ENCODE measurements at regions not wholly inside any gene's neighbourhood (a gene's known extent, or its start where the extent isn't known, plus 50 kb on each side); places are given as distances from the start of the nearest gene placed in this dataset.
A peak's percentile ranks its signal among the peaks of the same experiment; 100 is the strongest.

GRCh38 chr4:85142451-85142850 is 176.0 kb upstream of the WDFY3 start:
- TF ChIP-seq CTCF (conservative IDR thresholded peaks at IDR 0.05; ENCODE audit: low read depth, low read length), result no peak
- no peak overlapping the region for H3K4me3 ChIP-seq (ENCODE audit: low read length)
- no peak for DNase-seq (ENCODE audit: low read depth)

GRCh38 chr4:85147481-85148076 is 181.1 kb upstream of the WDFY3 start:
- TF ChIP-seq CTCF (conservative IDR thresholded peaks at IDR 0.05; ENCODE audit: low read depth, low read length), result peak; percentile 57
- no peak overlapping the region for H3K4me3 ChIP-seq (ENCODE audit: low read length)
- no peak for DNase-seq (ENCODE audit: low read depth)

- DNase-seq (ENCODE audit: low read depth), result no peak
- no peak overlapping the region for H3K4me3 ChIP-seq (ENCODE audit: low read length)
- no peak for TF ChIP-seq CTCF (conservative IDR thresholded peaks at IDR 0.05; ENCODE audit: low read depth, low read length)
These were observed 183.2 kb upstream of the WDFY3 start for GRCh38 chr4:85149676-85150075.

- H3K4me3 ChIP-seq (ENCODE audit: low read length), result no peak overlapping the region
- TF ChIP-seq CTCF (conservative IDR thresholded peaks at IDR 0.05; ENCODE audit: low read depth, low read length), result no peak
- no peak for DNase-seq (ENCODE audit: low read depth)
These were observed 184.9 kb upstream of the WDFY3 start for GRCh38 chr4:85151371-85151770.

- H3K4me3 ChIP-seq (ENCODE audit: low read length), result no peak overlapping the region
- TF ChIP-seq CTCF (conservative IDR thresholded peaks at IDR 0.05; ENCODE audit: low read depth, low read length), result no peak
These were observed 185.3 kb upstream of the WDFY3 start for GRCh38 chr4:85151786-85152185.

GRCh38 chr4:85152480-85152879 is 186.0 kb upstream of the WDFY3 start:
- no peak overlapping the region for H3K4me3 ChIP-seq (ENCODE audit: low read length)
- TF ChIP-seq CTCF (conservative IDR thresholded peaks at IDR 0.05; ENCODE audit: low read depth, low read length), result no peak
- DNase-seq (ENCODE audit: low read depth), result no peak

More at GRCh38 chr4:85151786-85152185, 185.3 kb upstream of the WDFY3 start:
- DNase-seq (ENCODE audit: low read depth), result no peak

- no peak for DNase-seq (ENCODE audit: low read depth)
- TF ChIP-seq CTCF (conservative IDR thresholded peaks at IDR 0.05; ENCODE audit: low read depth, low read length), result no peak
- no peak overlapping the region for H3K4me3 ChIP-seq (ENCODE audit: low read length)
These were observed 186.7 kb upstream of the WDFY3 start for GRCh38 chr4:85153221-85153620.

Measured in retinal pigment epithelial cell (primary cell).